DOHH2 (cell line): ENCODE measurements at regions not wholly inside any gene's neighbourhood (a gene's known extent, or its start where the extent isn't known, plus 50 kb on each side); places are given as distances from the start of the nearest gene placed in this dataset.

Experiments used
- CTCF ChIP-seq: fragments of 200-600 bp; sonication (generic); IDR thresholded peaks from one replicate; pipeline ENCODE4 v1.5.1; 2014; ENCODE audit warnings: antibody characterized with exemption, mild to moderate bottlenecking, low read depth, low read length; ENCODE audit not compliant: poor library complexity, severe bottlenecking
- EZH2phosphoT487 ChIP-seq: fragments of 200-600 bp; sonication (generic); IDR thresholded peaks from 2 replicates; pipeline ENCODE4 v1.6.1; 2017; ENCODE audit warnings: borderline replicate concordance, mild to moderate bottlenecking, antibody characterized with exemption, low read length, moderate library complexity, mixed read lengths

GRCh38 chr2:236653863-236654262 lies 84.2 kb downstream of the ACKR3 start:
- TF ChIP-seq CTCF (no peak), EZH2phosphoT487 (no peak)
